NCI-H1048 (cell line): ENCODE measurements at regions not wholly inside any gene's neighbourhood (a gene's known extent, or its start where the extent isn't known, plus 50 kb on each side); places are given as distances from the start of the nearest gene placed in this dataset.

Experiments used
- DNase-seq: peaks from one replicate; lab custom pipeline; 2025; lab: John Stamatoyannopoulos, UW

DNA sequence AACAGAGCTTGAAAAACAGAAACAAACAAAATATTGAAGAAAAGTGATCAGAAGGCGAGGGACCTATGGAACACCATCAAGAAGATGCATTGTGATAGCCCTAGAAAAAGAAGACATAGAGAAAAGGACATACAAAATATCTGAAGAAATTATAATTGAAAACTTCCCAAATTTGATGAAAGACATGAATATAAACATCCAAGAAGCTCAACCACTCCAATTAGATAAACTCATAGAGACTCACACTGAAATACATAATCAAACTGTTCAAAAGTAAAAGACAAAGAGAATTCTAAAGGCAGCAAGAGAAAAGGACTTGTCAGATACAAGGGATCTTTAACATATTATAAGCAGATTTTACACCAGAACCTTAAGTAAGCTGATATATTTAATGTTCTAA lies 869.8 kb downstream of the PCDH18 start:
- DNase-seq: no peak

DNA sequence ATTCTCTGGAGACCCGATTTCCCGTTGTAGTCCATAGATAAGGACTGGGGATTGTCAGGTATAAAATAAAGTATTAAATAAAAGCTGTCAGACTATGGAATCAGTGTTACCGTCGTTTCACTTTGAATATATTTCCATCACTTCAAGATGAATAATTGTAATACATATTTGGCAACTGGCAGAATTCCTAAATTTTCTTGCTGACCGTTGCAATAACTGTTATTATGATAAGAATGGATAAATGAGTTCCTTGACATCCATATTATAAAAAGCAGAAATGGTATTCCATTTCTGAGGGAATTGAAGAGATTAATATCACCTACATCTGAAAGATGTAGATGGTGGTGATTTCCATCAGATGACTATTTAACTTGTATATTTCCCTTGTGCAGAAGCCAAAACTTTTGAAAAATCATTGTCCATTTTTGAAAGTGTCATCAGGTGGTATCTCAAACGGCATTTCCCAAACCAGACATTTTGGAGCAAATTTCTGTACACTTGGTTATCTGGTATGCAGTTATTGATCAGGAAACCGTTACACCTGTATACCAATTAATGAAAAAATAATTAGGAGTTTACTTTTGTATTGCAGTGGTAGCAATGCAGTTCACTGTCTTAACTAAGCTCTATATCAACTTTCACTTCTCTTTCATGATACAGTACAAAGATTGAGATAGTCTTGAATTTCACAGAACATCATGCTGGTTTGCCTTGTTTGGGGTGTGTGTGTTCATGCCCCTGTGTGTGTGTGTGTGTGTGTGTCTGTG lies 878.5 kb downstream of the PCDH18 start:
- DNase-seq: no peak

DNA sequence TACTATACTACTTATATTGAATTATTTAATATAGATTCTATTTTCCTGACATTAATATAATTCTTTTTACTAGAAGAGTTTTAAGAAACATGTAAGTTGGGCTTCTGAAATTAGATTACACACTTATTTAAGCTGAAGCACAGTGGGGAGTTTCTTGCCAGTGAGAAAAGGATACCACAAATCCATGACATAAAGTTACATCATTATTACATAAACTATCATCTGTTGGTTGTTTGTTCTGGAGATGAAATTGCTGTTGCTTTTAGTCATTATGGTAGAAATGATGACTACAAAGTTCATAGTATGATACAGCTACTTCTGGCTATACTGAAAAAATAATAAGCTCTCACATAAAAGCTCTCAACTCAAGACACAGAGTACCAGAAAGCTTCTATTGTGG lies 880.4 kb downstream of the PCDH18 start:
- DNase-seq: no peak

DNA sequence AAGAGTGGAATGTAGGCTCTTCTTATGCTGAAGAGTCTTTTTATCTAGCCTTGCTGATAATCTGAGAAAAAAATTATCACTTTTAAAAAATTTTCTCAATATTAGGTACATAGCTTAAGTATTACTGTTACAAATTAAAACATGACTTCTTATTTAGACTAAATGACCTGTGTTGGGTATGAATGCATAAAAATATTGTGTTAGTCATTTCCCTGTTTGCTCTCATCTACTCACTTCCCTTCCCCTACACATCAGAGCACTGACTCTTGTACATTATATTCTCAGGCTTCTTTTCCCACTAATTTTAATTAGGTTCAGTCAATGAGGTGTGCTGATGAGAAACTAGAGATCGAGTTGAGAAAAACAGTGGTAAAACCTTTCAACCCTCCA lies 881.0 kb downstream of the PCDH18 start:
- DNase-seq: no peak

DNA sequence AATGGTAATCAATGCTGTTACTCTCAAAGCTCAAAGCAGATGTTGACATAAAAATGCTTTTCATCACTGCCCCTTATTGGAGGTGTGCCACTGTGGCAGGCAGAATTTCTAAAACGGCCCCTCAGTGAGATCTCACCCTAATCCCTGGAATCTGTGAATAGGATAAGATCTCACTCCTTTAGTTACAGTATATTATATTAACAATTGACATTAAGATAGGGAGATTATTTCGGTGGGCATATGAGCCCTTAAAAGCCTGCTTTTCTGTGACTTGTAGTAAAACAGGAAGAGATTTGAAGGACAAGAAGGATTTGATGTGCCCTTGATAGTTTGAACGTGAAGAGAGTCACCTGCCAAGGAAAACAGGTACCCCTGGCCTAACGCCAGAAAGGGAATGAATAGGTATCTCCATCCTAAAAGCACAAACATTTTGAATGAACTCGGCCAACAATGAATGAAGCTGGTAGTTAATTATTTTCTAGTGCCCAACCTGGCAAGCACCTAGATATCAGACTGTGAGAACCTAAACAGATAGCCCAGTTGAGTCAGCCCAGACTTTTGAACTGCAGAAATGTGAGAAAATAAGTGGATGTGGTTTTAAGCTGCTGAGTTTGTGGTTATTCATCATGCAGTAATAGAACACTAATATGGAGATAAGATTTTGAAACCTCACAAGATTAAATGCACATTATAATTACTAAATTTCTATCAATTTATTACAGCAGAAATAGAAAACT lies 881.6 kb downstream of the PCDH18 start:
- DNase-seq: no peak

DNA sequence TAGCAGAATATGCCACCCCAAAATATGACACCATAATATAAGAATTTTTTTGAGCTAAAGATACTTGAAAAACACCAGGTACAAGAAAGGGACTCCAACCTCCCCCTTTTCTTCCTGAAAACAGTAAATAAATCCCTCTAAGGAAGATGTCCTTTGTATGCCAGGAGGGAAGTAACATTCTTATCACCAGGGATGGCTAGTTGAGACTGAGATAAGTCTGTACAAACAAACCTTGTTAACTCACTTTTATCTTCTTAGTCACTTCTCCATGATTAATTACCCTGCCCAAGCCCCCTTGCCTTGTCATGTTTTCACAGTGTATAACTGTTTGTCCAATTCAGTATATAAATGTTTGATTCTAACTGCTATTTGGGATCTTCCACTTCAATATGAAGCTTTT lies 888.0 kb downstream of the PCDH18 start:
- DNase-seq: no peak

DNA sequence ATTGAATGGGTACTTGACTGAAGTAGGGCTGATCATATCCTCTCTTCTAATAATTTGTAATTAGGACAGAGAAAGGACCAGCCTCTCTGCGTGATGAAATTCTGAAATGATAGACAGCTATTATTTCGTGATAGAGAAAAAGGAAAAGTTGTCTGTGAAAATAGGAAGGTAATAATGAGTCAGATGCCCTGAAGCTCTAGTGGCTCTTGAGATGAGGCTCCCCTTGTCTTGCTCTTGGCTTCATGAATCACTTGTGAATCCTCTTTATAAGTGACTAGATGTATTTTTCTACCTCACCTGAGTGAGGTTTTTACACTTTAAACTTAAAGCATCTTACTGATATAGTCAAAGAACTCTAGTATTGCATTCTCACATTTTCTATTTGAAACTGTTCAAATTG lies 888.9 kb downstream of the PCDH18 start:
- no peak for DNase-seq

DNA sequence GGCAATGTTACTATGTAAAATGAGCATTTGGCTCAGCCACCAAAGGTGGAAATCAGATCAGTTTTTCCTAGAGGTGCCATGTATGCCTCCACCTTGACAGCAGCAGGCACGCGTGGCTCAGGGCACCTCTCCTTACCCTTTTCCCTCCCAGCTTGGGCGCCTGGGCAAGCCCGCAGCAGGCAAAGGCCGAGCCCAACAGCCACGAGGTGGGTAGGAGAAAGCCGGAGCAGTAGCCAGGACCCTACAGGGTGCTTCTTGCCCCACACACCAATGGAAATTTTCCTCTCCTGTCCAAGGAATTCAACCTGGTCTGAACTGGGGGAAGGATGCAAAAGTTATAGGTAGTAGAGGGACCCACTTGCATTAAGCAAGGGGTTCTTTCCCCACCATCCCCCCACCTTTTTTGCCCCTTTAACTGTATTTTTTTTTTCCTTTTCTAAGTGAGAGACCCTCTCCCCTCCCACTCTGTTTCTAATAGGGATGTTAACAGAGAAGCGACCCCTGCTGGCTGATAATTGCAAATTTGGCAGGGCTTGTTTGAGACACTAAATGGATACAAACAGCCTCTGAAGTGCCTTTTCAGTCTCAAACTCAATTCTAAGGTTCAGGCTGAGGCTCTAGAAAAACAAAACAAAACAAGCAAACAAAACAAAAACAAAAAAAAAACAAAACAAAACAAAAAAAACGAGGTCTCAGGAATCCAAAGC lies 895.1 kb downstream of the PCDH18 start:
- DNase-seq: no peak

DNA sequence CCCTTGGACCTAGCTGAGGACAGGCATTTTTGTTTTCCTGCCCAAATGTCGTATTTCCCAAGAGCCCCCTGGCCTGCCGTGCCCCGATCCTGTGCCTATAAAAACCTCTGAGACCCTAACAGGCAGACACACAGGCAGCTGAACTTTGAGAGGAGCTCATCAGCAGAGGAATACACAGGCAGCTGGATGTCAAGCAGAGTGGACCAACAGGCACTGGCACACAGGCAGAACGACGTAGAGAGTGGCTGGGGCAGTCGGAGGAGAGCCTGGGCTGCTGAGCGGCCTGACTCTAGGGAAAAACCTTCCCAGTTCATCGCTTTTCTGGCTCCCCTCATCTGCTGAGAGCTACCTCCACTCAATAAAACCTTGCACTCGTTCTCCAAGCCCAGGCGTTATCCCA lies 896.1 kb downstream of the PCDH18 start:
- no peak for DNase-seq

DNA sequence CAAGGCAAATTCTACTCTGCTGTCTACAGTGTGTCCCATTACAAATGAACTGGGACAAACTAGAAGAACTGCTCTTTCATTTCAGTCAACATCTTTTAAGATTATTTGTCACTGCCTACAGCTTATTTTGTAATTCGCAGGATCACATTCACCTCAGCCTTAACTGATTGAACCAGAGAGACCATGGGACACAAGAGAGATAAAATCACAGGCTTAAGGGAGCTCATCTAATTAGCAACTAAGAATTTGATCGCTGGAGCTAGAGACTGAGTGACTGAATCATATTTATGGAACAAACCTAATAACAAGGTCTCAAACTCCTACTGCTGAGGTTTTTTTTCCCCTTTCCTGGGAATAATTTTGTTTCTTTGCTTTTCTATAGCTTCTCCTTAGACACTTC lies 898.2 kb downstream of the PCDH18 start:
- DNase-seq: no peak

DNA sequence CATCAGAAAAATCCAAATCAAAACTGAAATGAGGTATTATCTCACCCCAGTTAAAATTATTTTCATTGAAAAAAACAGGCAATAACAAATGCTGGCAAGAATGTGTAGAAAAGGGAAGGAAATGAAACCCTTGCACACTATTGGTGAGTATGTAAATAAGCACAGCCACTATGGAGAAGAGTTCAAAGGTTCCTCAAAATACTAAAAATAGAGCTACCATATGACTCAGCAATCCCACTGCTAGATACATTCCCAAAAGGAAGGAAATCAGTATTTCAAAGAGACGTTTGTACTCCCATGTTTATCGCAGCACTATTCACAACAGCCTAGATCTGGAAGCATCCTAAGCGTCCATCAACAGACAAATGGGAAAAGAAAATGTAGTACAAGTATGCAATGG lies 932.4 kb downstream of the PCDH18 start:
- no peak for DNase-seq

DNA sequence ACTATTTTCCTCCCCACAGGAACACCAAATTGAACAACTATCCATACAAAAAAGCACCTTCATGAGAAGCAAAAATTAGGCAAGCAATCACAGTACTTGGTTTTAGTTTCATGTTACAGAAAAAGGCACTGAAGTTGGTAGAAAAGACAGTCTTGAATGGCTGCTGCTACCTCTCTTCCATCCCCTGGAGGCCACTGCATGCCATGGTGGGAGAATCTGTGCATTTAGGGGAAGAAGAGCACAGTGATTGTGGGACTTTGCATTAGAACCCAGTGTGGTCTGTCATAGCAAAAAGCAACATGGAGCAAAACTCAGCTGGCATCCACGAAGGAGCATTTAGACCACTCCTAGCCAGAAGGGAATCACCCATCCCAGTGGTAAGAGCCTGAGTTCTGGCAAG lies 941.9 kb downstream of the PCDH18 start:
- no peak for DNase-seq

DNA sequence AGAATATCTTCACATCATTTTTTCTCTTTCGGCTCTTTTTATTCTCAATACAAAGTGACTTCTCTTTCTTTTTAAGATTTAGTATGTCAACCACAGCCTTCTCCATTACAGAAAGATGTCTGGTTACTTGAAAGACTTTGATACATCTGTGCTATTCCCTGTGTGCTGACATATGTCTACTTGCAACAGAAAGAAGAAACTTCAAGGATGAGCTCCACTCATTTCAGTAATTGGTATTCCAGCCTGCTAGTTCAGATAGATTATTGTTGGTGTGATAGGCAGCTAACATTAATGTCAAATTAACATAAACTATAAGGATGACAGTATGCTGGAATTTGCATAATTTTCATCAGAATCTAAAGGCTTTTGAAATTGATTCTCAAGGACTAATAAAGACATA lies 948.7 kb downstream of the PCDH18 start:
- DNase-seq: no peak

DNA sequence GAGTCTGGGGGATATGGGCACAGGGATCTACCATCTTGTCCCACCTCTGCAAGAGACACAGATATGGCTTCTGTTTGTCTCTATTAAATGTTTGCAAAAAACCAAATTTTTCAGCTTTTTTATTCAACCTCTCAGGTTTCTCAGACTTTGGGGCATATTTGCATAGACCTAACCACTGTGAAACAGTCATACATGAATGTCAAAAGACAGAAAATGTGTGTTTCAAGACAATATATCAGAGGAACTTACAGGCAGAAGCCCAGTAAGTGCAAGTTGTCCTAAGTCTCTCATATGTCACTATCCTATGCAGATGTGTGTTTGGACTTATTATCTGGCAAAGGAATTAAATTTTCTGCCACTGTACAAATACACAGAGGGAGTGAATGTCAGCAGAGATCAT lies 951.2 kb downstream of the PCDH18 start:
- no peak for DNase-seq

DNA sequence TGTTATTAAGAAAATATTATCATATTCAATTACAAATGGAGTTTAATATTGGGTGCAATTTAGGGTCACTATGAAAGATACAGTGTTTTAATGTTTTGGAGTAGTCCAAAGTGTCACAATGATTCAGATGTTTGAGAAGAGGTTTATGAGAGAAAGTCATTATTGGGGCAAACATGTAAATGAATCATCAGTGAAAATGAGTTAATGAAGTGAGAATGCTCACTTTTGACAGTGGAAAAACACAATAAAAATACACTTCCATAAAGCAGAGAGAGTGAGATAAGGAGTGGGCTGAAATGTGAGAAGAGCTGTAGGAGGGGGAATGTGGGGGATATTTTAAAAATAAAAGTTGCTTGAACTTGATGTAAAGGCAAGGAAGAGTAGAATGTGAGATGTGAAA lies 957.1 kb downstream of the PCDH18 start:
- DNase-seq: no peak

DNA sequence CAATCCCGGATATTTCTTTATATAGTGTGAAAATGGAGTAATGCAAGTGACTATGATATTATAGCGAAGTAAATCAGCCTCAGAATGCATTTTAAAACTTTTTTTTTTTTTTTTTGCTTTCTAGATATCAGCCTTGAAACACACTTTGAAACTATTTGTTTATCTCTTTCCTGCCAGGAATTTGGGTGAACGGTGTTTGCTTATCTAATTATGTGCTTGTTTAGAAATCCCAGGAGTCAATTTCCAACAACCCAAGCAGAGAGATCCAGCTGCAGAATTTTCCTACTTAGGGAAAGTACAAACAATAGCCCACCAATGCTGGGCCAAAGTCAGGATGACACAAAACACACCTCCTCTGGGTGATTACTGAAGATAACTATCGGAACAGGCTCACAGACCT lies 958.8 kb downstream of the PCDH18 start:
- DNase-seq: no peak

DNA sequence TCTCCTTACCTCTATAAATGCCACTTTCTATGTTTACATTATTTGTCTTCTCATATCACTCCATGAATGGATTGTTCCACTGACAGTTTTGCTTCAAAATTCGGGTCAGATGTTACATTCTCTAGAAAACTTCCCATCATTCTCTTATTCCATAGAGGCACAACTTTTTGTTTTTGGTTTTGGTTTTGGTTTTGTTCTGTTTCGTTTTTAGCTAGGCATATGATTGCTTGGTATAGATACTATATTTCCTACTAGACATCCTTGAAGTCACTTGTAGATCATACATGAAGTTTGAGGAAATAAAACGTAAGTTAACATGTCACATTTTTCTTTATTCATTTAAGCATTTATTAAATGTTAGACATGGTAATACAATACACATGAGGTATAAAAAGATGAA lies 961.0 kb downstream of the PCDH18 start:
- no peak for DNase-seq

DNA sequence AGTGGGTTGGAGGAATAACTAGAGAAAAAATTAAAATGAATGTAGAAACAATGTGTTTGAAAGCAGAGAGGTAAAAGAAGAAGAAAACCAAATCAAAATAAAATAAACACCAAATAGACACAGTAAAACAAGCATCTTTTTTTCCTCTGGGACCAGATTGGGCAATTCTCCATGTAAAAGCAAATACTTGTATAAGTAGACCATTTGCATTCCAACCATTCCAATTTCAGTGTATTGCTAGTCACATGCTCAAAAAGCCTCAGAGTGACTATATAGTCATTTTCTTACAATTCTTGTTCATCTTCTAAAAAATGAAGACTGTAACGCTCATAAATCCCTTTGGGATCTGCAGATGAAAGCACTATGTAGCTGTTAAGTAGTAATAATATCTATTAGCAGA lies 969.5 kb downstream of the PCDH18 start:
- no peak for DNase-seq

DNA sequence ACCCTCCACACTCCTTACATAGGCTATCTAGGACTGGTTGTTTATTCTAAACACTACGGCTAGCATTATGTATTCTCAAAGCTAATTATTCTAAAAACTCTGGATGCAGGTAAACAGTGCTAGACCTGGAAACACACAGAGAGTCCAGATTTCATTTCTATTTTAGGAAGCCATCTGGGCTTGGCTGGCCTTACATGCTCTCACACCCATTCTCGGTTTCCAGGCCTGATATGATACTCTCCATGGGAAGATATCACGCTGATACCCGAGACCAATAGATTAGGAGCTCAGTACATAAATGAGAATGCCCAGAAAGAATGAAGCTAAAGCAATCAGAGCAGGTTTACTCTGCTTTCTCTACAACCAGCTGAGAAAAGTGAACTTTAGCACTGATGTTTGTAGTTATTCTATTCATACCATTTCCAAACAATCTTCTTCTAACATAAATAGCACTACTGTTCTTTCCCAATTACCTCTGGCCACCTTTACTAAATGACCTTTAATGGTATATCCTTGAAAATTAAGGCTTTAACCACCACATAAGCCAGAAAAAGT lies 973.3 kb downstream of the PCDH18 start:
- no peak for DNase-seq

DNA sequence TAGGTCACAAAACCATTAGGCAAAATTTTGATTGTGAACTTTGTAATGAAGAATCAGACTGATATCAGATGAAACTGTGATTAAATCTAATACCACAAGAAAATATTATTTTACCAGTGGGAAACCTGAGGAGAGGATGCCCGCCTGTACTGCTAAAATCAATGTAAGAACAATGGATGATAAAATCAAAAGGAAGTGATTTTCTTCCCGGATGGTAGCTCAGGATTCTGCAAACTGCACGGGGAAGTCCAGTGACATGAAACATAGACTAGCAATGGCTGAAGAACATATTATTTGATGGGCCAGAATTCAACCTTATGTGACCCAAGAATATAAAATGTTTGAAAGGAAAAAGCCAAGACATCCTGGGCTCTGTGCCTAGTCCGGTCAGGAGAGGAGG lies 974.9 kb downstream of the PCDH18 start:
- no peak for DNase-seq

DNA sequence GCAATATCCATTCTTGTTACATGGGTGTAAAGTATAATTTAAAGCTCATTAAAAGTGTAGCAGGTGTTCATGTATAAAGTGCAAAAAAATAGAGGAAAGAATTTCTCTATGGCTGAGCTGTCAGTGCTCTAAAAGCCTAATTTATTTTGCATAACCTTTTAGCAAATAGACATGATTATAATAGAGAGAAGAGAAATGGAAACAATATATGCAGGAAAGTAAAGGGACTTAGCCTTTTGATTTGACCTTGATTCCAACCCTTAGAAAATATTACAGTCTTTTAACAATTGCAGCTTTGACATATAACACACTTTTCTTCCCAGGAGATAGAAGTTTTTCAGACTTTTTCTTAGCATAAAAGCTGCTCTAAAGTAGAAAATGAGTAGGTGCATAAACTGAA lies 978.3 kb downstream of the PCDH18 start:
- no peak for DNase-seq

DNA sequence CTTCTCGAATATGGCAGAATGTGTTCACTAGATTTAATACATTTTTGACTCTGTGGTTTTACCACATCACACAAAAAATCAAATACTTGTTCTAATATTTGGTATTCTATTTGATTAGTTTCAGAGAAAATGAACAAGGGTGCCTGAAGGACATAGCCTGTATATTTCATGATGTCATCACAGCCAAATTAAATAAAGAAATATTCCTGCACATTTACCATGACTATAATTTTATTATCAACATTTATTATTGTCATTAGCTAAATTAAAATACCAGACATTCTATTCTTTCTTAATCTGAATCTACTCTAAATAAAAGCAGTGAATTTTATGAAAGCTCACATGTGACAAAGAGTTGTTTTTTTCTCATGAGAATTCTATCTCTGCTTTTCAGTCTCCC lies 980.5 kb downstream of the PCDH18 start:
- no peak for DNase-seq

DNA sequence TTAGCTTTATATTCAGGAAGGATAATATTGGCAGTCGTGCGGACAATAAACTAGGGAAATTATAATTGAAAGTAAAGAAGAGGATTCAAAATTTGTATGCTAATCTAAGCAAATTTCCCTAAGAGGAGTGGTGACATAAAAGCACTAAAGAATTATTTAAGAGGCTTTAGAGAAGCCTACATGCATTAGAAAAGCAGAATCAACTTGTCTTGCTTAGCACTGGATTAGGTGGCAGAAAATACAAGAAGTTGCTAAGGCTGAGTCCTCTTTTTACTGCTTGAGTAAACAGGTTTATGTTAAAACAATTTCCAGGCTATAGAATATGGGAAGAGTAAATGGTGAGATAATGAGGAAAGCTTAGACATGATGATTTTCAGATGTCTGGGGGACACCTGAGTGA lies 991.5 kb downstream of the PCDH18 start:
- DNase-seq: peak; percentile 15
